HG03159 (cell line): ENCODE measurements at regions not wholly inside any gene's neighbourhood (a gene's known extent, or its start where the extent isn't known, plus 50 kb on each side); places are given as distances from the start of the nearest gene placed in this dataset.
"Not testable (repeated sequence)": the region's sequence is repeated elsewhere in the genome, so short reads cannot be mapped to it uniquely, and the experiment has no call there.

Experiments used
- ATAC-seq: cut with Tn5 transposase; IDR thresholded peaks from one replicate; pipeline ENCODE4 v1.9.1; 2021; ENCODE audit warnings: mild to moderate bottlenecking, moderate library complexity; ENCODE audit not compliant: unreplicated experiment

DNA sequence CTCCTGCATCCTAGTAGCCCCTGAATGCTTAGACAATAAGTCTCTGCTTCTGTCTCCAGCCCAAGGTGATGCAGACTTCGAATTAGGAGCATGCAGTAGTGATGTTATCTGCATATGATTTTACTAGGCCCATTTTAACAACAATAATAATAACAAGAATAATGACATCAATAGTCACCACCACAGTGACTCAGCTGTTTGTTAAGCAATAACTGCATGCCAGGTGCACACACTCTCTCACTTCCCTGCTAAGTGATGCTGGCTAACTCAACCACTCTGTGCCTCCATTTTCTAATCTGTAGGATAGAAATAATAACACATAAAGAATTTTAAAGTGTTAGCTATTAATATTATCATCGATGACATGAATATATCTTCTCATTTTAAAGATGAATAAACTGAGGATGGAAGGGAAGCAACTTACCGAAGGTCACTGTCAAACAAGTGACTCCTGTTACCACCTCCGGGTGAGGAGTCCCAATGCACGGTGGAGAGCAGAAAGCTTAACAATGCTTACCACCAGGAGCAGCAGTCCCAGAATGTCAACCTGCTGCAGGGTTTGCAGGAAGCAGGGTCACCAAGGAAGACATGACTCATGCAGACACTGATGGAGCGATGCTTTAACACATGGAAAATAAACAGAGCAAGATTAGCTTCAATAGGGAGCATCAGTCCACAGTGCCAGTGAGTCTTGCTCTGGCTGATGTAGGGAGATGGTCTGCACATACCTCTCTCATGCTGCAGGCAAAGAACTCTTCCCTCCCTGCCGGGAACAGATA, 290.2 kb downstream of the SPATA17 start:
- no peak for ATAC-seq

GRCh38 chr1:217924924-217925323, 293.8 kb downstream of the SPATA17 start:
- no peak for ATAC-seq

DNA sequence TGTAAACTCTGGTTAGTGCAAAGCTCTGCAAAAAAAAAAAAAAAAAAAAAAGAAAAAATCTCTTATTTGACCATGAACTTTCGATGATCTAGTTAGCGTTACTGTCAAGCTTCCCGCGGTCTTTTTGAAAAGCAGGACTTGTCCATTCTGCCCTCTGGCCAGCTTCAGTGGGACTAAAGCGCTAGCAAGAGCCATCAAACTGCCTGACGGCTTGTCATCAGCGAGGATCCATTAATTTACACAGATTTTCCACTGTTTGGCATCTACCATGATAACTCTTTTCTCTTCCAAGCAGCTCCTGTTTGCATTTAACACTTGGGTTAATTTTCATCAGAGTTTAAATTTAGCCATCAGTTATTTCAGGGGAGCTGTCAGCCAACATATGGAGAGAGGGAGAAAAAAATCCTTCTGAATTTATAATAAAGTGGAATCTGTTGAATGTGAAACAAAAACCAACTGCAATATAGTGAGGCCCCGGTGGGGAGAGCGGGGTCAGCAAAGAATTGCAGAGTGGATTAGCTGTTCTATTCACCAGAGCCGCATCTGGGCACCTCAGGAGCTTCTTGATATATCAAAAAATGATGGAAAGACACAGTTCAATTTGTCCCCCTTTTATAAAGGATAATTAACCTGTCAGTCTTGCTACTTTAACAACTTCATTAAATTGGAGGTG, 298.2 kb downstream of the SPATA17 start:
- ATAC-seq = no peak

DNA sequence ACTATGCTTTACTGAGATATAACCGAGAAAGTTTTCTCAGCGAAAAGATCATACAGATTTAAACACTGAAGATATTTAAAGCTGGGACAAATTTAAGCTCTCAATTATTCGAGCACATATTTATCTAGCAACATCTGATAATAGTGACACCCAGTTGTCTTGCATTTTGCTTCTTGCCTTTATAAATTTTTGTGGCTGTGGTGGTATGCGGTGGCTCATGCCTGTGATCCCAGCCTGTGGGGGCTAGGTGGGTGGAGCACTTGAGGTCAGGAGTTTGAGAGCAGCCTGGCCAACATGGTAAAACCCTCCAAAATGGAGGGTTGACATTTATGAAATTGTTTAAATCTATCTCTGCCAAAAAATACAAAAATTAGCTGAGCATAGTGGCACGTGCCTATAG, 312.2 kb downstream of the SPATA17 start:
- ATAC-seq = no peak

DNA sequence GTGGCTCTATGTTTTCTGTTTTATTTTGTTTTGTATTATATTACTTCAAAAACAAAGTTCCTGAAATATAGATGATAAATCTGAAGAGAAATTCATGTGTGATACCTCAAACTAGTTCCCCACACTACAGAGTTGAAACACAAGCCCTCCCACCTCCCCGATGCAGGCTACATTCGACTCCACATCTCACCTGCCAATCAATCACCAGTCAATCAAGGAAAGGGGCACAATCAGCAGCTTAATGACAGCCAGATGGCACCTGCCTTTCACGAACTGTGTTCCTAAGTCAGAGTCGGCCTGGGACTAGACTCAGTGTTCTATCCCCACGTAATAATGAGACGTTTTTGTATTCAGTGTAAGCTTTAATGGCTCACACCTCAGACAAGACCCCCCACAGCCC, 313.4 kb downstream of the SPATA17 start:
- no peak for ATAC-seq

DNA sequence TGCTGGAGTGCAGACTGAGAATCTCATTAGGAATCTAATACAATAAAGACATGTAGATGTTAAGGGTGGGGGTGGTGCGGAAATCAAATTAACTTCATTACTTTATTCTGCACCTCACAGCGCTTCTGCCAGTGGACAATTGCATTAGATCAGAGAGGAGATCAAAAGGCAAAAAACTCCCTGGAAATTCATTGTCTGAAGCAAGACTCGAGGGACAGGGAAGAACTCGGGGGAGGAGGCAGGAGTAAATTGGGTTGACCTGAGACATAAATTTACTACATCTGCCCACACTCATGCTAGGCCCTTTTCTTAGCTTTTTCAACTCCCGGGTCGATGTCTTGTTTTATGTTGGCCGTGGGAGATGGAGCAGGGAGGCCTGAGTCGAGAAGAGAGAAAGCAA, 315.4 kb downstream of the SPATA17 start:
- no peak for ATAC-seq

GRCh38 chr1:217948741-217949140, 317.6 kb downstream of the SPATA17 start:
- no peak for ATAC-seq

DNA sequence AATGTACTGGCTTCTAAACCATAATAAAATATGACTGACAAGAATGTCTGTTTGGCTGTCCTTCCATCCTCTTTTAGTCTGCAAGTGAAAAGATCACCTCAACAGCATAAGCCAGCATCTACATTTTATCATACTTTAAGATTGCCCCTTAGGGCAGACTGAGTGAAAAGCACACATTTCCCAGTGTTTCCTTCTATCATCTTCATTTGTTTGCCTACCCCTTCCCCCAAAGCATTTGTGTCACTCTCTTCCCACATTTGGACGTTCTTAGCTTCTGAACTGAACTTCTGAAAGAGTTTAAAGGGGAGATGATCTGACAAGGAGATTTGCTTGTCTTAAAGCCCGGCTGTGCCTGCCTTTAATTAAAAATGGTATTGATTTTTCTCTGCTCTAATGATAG, 322.2 kb downstream of the SPATA17 start:
- no peak for ATAC-seq

- ATAC-seq = no peak
Observed at GRCh38 chr1:217953922-217954321, 322.8 kb downstream of the SPATA17 start.

GRCh38 chr1:217955723-217956122, 324.6 kb downstream of the SPATA17 start:
- no peak for ATAC-seq

DNA sequence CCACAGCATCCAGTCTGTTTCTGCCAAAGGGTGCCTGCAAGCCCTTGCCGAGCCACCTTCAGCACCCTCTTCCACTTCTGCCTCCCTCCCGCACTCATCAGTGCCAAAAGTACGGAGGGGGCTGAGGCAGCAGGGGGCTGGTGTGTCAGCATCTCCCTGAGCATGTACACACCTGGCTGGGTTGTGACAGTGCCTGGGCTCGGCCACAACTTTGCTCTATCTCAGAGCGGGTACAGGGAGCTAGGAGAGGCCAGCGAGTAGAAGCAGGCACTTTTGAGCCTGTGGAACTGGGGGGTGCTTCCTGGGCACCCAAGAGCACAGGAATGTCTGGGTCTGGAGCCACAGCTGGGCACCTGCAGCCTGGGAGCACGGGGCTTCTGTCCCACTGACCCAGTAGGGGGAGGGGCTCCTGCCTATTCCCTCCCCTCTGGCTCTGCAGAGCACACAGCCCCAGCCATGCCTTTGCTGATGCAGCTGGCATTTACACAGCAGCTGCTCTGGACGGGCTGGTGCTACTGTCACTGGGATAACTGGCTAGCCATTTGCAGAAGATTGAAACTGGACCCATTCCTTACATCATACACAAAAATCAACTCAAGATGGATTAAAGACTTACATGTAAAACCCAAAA, 319.8 kb upstream of the RRP15 start:
- ATAC-seq = no peak

GRCh38 chr1:217968085-217968484, 317.0 kb upstream of the RRP15 start:
- no peak for ATAC-seq

DNA sequence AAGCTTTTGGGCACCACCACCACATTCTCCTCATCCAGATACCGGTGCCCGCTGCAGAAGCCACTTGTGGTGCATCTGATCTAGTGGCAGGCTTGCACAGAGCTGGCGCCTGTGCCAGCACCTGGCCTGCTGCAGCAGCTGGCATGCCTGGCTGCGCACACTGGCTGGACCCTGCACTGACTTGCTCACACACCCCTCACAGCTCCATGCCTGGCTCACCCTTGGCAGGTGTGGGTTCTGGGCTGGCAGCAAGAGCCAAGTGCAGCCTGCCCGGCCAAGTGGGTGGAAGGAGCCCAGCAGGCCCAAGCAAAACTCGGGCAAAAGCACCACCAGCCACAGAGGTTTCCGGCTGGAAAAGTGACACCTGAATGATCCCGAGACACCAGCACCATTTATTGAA, 315.7 kb upstream of the RRP15 start:
- ATAC-seq = no peak

- ATAC-seq = no peak
Observed at GRCh38 chr1:217977943-217978342, 307.1 kb upstream of the RRP15 start.

- no peak for ATAC-seq
Observed at GRCh38 chr1:217981430-217981829, 303.7 kb upstream of the RRP15 start.

- ATAC-seq = no peak
Observed at GRCh38 chr1:217982331-217983050, 302.6 kb upstream of the RRP15 start.

DNA sequence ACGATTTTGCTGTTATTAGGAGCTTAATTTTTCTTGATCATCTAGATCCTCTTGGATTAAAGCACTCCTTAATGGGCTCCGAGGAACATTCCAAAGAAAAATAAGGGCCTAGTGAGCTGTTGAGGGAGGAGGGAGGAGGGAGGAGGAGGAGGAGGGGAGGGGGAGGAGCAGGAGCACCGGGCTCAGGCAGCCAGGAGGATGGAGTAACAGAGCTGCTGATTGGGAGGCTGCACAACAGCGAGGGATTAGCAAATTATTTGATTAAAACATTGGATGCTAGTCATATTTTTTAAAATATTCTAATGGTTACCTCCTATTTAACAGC, 302.1 kb upstream of the RRP15 start:
- ATAC-seq = no peak

DNA sequence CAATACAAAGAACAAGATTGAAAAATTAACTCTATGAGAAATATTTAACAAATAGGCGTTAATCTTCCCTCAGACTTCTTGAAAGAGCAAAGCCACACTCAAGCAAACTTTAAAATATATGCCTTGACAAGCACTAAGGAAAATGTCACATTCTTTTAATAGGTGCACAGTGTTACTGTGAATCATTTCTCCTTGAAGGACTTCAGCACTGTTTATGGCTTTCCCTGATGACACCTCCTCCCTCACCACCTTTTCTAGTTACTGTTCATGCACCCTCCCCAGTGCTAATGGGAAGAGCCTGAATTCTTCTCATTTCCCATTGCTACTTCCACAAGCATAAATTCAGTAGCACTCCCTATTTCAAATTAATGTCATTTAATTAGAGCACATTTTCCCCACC, 299.5 kb upstream of the RRP15 start:
- ATAC-seq = no peak

GRCh38 chr1:217989510-217989909, 295.6 kb upstream of the RRP15 start:
- ATAC-seq = no peak

- ATAC-seq = no peak
Observed at GRCh38 chr1:217993439-217993838, 291.7 kb upstream of the RRP15 start.

DNA sequence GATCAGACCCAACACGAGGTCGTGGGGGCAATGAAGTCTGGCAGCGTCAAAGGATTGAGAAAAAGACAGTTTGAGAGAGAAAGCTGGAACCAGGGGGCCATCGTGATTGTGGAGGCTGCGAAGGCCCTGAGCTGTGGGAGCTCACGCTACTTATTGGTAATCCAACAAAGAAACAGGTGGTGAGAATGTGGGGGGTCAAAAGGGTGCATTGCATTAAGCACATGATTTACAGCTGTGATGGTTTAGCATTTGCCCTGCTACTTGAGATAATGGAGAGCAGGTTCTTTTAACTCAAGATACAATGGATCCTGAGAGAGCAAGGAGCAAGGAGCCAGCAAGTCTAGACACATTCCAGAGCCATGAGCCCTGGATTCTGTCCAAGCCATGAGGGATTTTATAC, 276.8 kb upstream of the RRP15 start:
- not testable (repeated sequence) for ATAC-seq

GRCh38 chr1:218015106-218015505, 270.0 kb upstream of the RRP15 start:
- not testable (repeated sequence) for ATAC-seq
